Thymus (tissue), 11 donors: ENCODE measurements at regions not wholly inside any gene's neighbourhood (a gene's known extent, or its start where the extent isn't known, plus 50 kb on each side); places are given as distances from the start of the nearest gene placed in this dataset.
"Not testable (repeated sequence)": the region's sequence is repeated elsewhere in the genome, so short reads cannot be mapped to it uniquely, and the experiment has no call there.

ENCODE experiments used
- DNase-seq, 9 donors: peaks; one replicate each; pipeline ENCODE4 v3.0.0-alpha.2; 2013; ENCODE audit warnings: low spot score in 9 of 9, low read depth in 6 of 9, missing footprints in 1 of 9
- H3K27ac ChIP-seq, 2 donors: one replicate each; pipeline ENCODE4 v1.5.1; 2013; ENCODE audit warnings: control low read depth in 1 of 2, low read depth in 1 of 2, low read length in 1 of 2, mild to moderate bottlenecking in 1 of 2, moderate library complexity in 1 of 2
- H3K27me3 ChIP-seq, 2 donors: one replicate each; pipeline ENCODE4 v1.5.1; 2013; ENCODE audit warnings: low read length in 1 of 2; ENCODE audit not compliant: control insufficient read depth in 2 of 2, insufficient read depth in 1 of 2
- H3K36me3 ChIP-seq, 2 donors: one replicate each; pipeline ENCODE4 v1.5.1; 2013; ENCODE audit warnings: low read length in 1 of 2, mild to moderate bottlenecking in 1 of 2, moderate library complexity in 1 of 2; ENCODE audit not compliant: control insufficient read depth in 2 of 2, insufficient read depth in 2 of 2
- H3K4me1 ChIP-seq, 2 donors: one replicate each; pipeline ENCODE4 v1.5.1; 2013; ENCODE audit warnings: low read length in 2 of 2; ENCODE audit not compliant: control insufficient read depth in 2 of 2, insufficient read depth in 2 of 2
- H3K4me3 ChIP-seq, 2 donors: one replicate each; pipeline ENCODE4 v1.5.1; 2013; ENCODE audit warnings: low read length in 2 of 2, control low read depth in 1 of 2, mild to moderate bottlenecking in 1 of 2
- H3K9me3 ChIP-seq, 2 donors: one replicate each; pipeline ENCODE4 v1.5.1; 2013; ENCODE audit warnings: low read length in 1 of 2, mild to moderate bottlenecking in 1 of 2; ENCODE audit not compliant: control insufficient read depth in 2 of 2, insufficient read depth in 1 of 2
- WGBS: extraction: QIAGEN DNeasy Blood & Tissue Kit; methylation state at CpG from one replicate; pipeline ENCODE4 v1.1.7; 2013; 5-methylcytosine and 5-hydroxymethylcytosine counted together
- donor health status: healthy.

DNA sequence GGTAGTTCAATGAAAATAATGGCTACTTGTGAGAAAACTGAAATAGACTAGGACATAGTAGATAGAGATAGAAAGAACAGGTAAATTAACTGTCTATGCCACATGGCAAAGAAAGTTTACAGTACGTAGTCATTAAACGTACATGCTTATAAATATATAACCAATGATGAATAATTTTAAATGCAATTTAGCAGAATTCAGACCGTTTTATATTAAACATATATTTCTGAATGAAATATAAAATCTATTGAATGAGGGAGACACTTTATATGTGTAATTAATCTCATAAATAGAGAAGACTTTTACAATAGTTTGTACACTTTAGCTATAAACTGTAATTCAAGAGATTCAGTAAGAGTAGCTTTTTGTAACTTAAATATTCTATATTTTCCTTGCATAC lies 124.4 kb upstream of the VPREB1 start:
- Histone ChIP-seq H3K4me3 (no peak overlapping the region), H3K4me1 (peaks cover 0 to 2% of the 10 kb centered on the region in 2 donors), H3K27ac (no peak overlapping the region), H3K9me3 (no peaks in the 10 kb centered on the region), H3K27me3 (peaks cover 0 to 10% of the 10 kb centered on the region in 2 donors), H3K36me3 (no peaks in the 10 kb centered on the region)
- no peak for DNase-seq
- 93% methylated on average over 3 of the region's 3 CpGs for whole genome bisulfite sequencing

DNA sequence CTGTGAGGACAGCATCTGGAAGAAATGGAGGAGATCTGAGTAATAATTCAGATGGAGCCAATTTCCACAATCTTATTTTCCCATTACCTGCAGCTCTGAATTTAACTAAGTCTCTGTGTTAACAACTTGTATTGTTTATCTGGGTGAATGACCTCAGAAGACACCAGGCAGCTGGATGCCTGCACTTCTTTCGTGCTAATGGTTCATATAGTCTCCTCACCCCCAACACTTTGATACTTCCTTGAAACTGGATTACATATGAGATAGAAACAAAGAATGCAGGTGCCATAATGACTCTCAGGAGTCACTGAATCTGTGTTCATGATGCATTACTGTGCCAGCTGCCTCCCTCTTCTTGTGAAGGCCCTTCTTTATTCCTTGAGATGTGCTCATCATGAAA lies 125.6 kb upstream of the VPREB1 start:
- no peak for DNase-seq
- Histone ChIP-seq H3K27ac (no peak overlapping the region), H3K27me3 (peaks cover 0 to 10% of the 10 kb centered on the region in 2 donors), H3K4me3 (no peak overlapping the region), H3K36me3 (no peaks in the 10 kb centered on the region), H3K9me3 (no peaks in the 10 kb centered on the region), H3K4me1 (no peaks in the 10 kb centered on the region)
- 86% methylated on average over 1 of the region's 1 CpG for WGBS

DNA sequence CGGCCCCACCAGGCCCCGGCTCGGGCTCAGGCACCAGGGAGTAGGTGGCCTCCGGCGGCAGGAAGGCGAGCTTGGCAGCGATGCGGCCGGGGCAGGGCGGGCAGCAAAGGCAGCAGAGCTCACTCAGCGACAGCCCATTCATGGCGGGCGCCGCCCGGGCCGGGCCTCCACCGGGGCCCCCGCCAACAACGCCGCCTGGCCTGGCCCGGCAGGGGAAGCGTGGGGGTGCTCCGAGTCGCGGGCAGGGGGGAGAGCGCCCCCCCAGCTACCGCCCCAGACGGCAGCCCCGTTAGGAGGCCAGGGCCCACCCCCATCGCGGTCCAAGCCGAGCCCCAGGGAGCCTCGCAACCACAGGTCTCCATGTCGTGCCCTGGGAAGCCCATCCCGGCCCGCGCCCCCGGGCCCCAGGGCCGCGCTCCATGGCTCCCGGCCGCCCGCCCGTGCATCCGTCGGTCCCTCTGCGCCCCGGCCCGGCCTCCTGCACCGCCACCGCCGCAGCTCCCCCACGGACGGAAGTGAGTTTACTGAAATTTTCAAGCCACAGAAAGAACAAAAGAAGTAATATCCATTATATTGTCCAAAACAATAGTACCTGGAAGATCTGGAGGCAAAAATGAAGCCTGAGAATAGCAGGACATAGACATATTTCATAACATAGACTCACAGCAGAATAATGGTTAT lies 126.6 kb upstream of the VPREB1 start:
- DNase-seq, H3K4me3 ChIP-seq, H3K36me3 ChIP-seq, H3K9me3 ChIP-seq, H3K27me3 ChIP-seq, H3K27ac ChIP-seq, H3K4me1 ChIP-seq: not testable (repeated sequence)
- WGBS: 41% methylated on average over 54 of the region's 54 CpGs

DNA sequence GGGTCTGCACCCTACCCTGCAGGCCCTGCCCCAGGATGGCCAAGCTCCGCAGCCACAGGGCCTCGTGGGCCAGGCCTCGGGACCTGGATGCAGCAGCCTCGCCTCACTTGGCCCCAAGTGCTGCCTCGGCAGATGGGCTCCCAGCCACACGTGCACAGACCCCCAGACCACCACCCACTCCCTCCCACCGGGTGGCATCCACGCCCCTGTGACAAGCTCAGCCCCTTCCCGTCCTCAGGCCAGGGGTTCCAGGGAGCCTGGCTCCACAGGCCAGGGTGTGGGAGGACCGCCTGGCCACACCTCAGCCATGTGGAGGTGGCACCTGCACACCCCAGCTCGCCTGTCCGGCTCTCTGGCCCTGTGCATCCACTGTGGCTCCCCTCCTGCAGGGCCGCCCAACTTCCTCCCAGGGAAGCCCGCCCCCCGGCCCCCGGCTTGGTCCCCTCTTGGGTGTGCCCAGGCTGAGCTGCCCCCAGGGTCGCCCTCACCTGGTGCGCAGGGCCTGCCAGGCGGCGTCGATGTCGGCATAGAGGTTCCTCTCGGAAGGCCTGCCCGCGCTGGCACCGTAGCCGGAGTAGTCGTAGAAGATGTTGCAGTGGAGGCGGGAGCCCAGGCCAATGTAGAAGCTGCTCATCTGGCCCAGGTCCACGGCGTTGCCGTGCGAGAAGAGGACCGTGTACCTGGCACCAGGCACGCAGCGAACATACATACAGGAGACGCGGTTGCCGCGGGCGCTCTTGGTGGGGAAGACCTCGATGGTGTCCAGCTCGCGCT lies 127.4 kb upstream of the VPREB1 start:
- not testable (repeated sequence) for H3K4me3 ChIP-seq, DNase-seq, H3K27ac ChIP-seq, H3K27me3 ChIP-seq, H3K9me3 ChIP-seq, H3K4me1 ChIP-seq, H3K36me3 ChIP-seq
- 88% methylated on average over 39 of the region's 44 CpGs for WGBS

DNA sequence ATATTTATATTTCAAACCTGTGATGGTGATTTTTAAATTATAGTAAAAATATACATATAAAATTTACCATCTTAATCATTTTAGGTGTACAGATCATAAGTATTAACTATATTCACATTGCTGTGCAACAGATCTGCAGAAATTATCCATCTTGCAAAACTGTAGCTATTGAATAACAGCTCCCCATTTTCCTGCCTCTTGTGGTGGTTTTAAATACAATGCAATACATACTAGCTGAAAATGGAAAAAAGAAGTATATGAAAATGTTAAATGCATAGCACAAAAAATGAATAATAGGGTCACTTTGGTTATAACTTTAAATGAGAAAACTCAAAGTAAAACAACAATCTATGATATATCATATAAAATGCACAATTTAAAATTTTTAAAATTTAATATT lies 130.9 kb upstream of the VPREB1 start:
- Histone ChIP-seq H3K27ac (no peak overlapping the region), H3K4me1 (peaks cover 0 to 2% of the 10 kb centered on the region in 2 donors), H3K36me3 (no peaks in the 10 kb centered on the region), H3K4me3 (no peak overlapping the region), H3K27me3 (peaks cover 0 to 4% of the 10 kb centered on the region in 2 donors), H3K9me3 (no peaks in the 10 kb centered on the region)
- DNase-seq: no peak

DNA sequence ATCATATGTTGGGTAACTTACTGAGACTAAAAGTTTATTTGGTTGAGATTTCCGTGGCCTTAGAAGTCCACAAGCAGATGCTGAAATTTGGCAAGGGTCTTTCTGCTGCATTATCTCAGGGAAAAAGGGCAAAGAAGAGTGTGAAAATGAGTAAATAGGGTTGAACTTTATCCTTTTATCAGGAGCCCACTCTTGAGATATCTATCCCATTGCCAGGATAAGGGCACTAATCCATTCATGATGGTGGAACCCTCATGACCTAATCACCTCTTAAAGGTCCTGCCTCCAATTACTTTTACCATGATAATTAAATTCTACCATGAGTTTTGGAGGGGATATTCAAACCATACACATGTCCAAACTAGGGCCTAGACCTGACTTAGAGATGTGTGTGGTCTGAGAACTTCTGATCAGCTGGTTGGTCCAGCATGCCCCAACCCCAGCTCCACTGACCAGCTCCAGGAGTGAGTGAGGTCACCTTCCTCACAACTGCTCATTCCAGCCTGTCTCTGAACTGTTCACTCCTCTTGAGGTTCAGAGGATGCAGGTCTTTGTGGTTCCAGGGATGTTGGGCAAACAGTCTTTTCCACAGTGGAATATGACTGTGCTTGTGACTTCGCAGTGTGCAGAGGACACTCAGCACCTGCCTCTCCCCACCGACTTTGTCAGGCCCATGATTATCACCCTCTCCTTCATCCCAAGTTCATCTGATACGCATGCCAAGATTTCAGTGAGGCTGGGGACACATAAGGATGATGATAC lies 130.1 kb upstream of the TOP3B start:
- DNase-seq: no peak
- peaks cover 0 to 2% of the 10 kb centered on the region in 2 donors for H3K4me1 ChIP-seq
- no peaks in the 10 kb centered on the region for H3K27me3 ChIP-seq
- no peak overlapping the region for H3K27ac ChIP-seq
- no peaks in the 10 kb centered on the region for H3K36me3 ChIP-seq
- H3K9me3 ChIP-seq: no peaks in the 10 kb centered on the region
- WGBS: 96% methylated on average over 4 of the region's 4 CpGs
- no peak overlapping the region for H3K4me3 ChIP-seq

DNA sequence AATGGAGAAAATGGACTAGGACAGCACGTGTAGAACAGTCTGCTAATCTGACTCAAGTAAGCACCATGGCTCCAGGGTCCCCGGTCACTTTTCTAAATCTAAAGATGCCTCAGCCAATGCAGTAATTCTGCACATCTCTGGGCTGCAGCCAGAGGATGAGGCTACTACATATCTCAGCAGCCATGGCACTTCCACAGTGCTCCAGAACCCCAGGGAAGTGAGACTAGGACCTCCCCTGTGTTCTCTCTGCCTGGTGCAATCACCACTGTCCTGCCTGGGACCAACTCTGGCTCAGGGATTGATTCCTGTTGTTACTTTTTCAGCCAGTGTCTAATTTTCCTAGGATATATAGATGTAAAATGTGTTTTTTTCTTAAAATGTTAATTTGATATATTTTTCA lies 129.4 kb upstream of the TOP3B start:
- Histone ChIP-seq H3K4me1 (peaks cover 0 to 2% of the 10 kb centered on the region in 2 donors), H3K36me3 (no peaks in the 10 kb centered on the region), H3K4me3 (no peak overlapping the region), H3K27me3 (no peaks in the 10 kb centered on the region), H3K9me3 (no peaks in the 10 kb centered on the region), H3K27ac (no peak overlapping the region)
- 90% methylated on average over 2 of the region's 2 CpGs for WGBS
- DNase-seq: no peak

DNA sequence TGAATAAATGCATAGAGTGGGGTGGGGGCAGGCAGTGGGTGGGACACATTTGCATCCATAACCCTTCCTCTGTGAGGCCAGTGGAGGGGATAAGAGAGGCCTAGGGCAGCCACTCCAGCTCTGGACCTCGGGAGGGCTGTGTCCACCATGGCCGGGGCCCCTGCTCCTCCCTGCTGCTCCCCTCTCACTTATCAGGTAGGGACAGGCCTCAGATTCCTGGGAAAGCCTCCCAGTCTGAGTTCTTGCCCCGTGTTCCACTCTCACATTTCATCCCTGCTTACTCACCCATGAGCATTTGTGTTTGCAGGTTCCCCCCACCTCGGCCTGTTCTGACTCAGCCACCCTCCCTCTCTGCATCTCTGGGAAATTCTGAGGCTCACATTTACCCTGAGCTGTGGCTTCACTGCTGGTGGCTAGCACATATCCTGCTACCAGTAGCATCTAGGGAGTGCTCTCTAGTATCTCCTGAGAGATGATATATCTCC lies 128.7 kb upstream of the TOP3B start:
- H3K4me1 ChIP-seq: peaks cover 0 to 2% of the 10 kb centered on the region in 2 donors
- no peak overlapping the region for H3K27ac ChIP-seq
- H3K36me3 ChIP-seq: no peaks in the 10 kb centered on the region
- no peaks in the 10 kb centered on the region for H3K27me3 ChIP-seq
- WGBS: 77% methylated on average over 4 of the region's 4 CpGs
- no peak for DNase-seq
- H3K4me3 ChIP-seq: no peak overlapping the region
- no peaks in the 10 kb centered on the region for H3K9me3 ChIP-seq
